ENCODE measurements at regions not wholly inside any gene's neighbourhood (a gene's known extent, or its start where the extent isn't known, plus 50 kb on each side); places are given as distances from the start of the nearest gene placed in this dataset.
"Not testable (repeated sequence)": the region's sequence is repeated elsewhere in the genome, so short reads cannot be mapped to it uniquely, and the experiment has no call there.

DNA sequence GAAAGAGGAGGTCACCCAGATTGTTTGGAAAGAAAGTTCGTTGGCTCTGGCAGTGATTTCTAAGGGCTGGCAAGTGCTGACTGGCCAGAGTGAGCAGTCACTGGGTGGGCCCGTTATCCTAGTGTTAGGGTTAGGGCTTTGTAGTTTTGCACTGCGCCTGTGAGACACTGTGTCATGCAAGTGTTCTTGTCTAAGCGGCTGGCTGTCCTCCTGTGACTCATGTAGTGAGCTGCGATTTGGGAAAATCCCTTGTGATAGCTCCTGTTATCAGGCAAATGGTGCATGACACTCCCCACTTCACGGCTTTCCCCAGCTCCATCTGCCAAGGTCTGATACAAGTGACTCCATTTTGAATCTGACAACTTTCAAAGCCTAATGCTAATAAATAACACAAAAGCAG lies 526.0 kb upstream of the ADAMTS16 start:
- no peak for DNase-seq

DNA sequence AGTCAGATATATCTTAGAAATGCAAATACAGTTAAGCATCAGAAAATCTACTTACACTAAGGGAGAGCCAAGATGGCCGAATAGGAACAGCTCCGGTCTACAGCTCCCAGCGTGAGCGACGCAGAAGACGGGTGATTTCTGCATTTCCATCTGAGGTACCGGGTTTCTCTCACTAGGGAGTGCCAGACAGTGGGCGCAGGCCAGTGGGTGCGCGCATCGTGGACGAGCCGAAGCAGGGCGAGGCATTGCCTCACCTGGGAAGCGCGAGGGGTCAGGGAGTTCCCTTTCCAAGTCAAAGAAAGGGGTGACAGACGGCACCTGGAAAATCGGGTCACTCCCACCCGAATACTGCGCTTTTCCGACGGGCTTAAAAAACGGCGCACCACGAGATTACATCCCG lies 524.8 kb upstream of the ADAMTS16 start:
- not testable (repeated sequence) for DNase-seq

DNA sequence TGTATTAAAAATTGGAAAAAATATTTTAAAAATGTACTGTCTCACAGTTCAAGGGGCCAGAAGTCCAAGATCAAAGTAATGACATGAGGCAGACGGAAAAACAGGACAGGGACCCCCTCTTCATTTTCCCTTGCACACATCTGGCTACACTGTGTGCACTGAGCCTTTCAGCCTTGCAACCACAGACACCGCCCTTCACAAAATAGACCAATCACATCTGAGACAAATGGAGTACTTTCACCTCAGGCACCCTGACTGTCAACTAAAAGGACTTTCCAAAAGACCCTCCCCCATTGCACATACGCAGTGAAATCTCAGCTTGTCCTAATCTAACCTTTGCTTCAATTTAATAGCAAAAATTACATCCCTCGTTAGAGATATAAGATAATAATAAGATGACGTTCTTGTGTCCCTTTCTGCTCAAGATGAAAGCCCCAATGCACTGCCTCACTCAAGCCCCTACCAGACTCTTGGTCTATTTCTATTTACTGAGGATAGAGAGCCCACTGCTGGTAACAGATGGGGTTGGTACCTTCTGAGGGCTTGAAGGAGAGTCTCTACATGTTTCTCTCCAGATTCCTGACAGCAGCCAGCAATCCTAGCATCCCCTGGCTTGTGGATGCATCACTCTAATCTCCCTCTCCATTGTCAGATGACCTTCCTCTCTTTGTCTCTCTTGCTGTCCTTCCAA lies 514.8 kb upstream of the ADAMTS16 start:
- no peak for DNase-seq

DNA sequence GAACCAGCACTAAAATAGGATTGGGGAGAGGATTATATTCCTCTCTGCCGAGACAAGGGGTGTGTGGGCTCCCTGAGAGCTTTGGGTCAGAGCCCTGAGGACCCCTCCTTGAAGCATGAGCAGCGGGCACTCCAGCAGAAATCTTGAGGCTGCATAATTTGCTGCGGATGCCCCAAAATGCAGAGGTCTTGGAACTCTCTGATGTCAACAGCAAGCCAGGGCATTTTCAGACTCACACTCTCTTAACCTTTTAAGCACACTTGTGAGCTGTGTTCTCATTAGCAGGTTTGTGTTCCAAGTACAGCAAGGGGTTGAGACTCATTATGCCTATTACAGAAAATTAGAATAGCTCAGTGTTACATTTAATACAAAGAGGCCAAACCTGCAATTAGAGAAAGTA lies 513.0 kb upstream of the ADAMTS16 start:
- DNase-seq: no peak

DNA sequence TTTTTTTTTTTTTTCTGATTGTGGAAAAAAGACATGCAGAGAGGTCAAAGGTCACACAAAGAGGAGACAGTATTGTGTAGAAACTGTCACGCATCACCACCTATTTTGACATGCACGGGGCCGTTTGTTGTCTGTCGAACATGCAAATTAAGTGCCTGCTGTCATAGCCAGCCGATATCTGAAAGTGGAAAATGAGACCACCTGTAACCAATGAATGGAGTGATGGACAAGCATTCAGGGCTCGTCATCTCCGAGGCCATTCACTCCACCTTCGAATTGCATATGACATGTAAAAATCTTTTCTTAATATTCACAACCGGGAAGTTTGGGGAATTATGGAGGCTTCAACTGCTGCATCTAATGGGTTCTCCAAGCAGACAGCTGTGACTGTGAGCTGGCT lies 512.2 kb upstream of the ADAMTS16 start:
- DNase-seq: no peak

DNA sequence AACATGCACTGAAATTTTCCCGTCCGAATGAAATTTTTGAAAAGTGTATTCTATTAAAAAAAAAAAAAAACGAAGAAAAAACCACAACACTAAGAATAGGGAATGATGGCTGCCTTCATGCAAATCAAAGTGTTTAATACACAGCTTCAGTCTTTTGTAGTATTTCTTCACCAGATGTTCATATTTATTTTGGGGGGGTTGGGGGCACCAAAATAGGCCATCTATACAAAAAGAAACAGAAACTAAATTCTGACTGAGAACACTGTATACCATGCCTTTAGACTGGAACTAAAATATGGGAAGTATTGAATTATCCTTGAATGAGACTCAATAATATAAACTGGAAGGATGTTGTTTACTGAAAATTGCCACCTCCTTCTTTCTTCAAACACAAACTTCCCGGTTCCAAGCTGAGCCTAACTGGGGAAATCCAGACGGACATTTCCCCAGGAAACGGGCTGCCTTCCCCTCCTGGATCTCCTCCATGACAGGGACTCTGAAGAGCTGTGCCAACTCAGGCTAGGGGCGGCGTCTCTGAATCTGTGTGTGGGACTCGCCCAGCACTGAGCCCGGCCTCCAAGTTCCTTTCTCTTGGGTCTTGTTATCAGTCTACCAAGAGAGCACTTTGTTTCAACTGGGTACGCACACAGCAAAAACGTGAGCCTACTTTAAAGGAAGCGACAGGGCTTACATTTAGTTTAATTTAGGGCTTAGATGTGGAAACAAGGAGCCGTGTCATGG lies 511.3 kb upstream of the ADAMTS16 start:
- no peak for DNase-seq

DNA sequence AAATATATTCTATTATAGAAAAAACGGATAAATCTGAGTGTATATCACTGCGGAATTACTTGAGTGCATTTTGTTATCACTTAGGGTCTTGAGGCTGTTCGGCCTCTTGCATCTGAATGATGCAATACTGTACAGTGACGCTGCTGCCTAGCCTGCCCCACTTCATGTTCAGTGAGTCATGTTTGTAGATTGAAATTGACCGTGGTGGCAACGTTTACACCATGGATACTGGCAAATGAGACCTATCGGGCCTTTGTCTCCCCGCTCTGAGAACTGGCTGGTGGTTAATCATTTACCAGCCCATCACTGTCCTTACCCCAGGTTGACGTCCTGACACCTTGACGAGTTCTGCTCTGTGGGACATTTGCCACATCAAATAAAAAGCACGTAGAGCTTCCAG lies 510.1 kb upstream of the ADAMTS16 start:
- DNase-seq: no peak

DNA sequence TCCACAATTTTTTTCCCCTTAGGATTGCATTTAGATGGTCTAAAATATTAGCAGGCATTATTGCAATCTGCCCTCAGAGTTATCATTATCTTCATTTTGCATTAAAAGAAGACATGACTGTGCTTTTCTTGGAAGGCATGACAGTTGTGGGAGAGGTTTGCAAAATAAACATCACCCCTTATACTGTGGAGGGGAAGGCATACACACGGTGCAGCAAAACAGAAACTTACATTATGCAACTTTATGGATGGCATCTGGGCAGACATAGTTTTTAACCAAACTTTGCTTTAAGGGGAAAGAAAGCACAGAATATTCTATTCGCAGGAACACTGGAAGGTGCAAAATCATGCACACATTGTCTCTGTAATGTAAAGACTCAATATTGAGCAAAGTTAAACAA lies 505.8 kb upstream of the ADAMTS16 start:
- no peak for DNase-seq

DNA sequence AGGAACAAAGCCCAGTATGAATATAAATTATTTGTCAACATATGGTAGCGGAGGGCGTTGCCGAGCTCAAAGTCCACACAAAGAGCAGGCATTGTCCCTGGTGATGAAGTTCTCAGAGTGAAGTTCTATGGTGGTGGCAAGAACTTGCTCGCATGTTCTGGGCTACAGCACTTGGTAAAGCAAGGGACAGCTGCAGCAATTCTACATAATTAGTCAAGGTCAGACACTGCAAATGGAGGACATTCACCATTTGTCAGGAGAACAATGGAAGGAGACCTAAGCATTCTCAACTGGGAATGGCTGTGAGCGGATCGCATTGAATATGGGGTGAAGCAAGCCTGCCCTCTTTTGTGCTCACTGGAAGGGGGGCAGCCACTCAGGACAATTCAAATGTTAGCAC lies 503.8 kb upstream of the ADAMTS16 start:
- no peak for DNase-seq

DNA sequence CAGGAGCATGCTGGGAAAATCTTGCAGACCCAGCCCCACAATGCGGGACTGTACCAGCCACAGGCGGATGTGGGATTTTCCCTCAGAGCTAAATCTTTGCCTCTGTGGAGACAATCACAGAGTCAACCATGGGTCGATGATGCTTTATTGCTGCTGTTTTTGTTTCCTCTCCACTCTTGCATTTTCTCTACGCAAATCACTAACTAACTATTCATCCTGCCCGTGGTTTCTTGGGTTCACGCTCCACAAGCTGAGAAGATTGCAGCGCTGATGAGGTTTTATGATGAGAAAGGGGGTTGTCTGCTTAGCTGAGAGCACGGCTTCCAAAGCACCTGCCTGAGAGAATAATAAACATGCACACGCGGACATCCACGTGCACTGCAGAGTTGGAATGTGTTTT lies 500.2 kb upstream of the ADAMTS16 start:
- DNase-seq: peak; percentile 32

DNA sequence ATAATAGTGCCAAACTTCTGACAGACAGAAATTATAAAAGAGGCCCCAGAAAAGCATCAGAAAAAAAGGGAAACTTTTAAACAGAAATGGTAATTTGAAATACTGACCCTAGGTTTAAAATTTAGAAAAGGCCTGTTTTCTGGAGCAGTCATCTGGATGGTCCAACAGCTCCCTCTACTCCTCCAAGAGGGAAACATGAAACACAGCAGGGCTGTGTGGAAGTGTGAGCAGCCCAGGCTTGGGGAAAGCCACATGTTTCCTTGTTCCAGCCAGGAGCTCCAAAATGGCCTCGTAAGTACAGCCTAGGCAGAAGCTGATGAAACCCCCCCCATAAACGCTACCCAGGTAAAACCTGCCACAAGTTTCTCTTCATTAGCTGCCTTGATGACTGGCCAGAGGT lies 499.3 kb upstream of the ADAMTS16 start:
- no peak for DNase-seq

DNA sequence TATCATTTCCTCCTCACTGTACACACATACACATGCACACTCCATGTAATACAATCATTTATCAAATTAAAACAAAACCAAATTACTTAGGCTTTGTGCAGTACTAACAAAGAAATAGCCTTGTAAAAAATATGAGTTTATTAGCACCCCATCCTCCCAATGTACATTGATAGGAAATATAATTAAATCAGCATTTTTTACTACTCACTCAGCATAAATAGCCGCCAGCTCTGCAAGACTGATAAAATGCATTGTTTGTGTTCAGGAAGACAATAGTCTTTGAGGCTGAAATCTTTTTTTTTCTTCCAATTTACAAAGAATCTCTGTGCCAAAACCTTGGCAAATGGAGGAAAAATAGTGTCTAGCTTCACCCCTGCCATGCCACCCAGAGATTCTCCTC lies 497.6 kb upstream of the ADAMTS16 start:
- no peak for DNase-seq

DNA sequence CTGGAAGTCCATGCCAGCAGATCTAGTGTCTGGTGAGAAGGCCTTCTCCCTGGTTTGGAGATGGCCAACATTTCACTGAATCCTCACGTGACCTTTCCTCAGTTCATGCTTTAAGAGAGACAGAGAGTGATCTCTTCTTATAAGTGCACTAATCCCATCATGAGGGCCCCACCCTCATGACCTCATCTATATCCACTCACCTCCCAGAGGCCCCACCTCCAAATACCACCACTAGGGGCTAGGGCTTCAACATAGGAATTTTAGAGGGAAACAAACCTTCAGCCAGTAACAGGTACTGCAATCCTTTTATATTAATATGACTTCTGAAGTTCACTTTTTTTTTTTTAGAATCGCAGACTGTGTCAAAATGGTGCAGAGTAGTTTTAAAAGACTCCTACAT lies 496.9 kb upstream of the ADAMTS16 start:
- DNase-seq: no peak

DNA sequence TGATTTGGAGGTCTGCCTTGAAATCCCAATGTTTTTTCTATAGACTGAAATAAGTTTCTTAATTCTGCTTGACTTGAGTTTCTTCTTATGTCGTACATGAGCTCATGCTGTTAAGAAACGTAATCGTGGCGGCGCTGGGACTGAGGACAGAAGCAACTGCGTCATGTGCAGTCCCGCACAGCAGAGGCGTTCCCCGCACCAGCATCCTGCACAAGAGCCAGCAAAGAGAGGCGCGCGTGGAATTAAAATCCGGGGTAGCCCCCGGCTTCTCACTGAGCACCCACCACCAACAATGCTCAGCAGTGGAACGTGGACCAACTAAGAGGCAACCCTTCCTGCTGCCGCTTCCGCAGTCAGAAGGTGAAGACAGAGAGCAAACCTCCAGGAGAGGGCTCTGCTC lies 496.2 kb upstream of the ADAMTS16 start:
- no peak for DNase-seq

DNA sequence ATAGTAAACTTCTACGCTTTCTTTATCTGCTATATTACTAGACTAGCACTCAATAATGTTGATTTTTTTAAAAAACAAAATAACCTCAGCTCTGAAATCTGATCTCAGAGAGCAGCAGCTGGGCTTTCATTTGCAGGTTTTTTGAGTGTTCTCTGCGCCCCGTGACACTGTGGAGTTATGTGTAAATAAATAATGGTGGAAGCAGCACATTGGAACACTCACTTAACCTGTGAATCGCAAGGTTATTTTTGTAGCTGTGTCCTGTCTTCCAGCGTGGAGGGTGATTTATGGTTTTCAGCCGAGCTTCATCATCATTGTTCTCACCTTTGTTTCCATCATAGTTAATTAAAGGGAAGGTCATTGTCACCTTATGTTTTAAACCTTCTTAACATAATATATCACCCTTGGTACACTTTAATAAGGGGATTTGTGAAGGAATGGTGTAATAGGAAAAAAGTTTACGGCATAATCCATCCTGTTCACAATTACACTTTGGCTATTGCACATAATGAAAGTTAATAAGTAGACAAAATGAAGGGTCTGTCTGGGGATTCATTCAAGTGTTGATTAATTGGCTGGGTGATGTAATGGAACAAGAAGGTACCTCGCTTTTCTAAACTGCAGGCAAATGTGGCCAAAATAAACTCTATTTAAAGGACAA lies 493.3 kb upstream of the ADAMTS16 start:
- peak; percentile 47 for DNase-seq

DNA sequence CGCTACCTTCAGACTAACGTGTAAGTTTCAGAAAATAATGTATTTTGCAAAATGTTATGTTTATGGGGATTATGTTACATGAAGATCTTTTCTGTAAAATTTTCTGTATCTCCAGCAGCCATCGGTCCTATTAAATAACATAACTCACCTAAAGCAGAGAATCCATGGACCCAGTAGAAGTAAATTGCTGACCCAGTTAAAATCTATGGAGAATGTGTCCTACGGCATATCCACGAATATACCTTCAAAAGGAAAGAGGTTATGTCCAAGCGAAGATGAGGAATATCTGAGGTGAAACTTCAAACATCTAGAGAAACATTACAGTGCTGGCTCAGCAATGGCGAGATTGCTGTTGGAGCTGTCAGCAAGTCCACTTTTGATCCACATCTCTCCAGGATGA lies 492.2 kb upstream of the ADAMTS16 start:
- no peak for DNase-seq

DNA sequence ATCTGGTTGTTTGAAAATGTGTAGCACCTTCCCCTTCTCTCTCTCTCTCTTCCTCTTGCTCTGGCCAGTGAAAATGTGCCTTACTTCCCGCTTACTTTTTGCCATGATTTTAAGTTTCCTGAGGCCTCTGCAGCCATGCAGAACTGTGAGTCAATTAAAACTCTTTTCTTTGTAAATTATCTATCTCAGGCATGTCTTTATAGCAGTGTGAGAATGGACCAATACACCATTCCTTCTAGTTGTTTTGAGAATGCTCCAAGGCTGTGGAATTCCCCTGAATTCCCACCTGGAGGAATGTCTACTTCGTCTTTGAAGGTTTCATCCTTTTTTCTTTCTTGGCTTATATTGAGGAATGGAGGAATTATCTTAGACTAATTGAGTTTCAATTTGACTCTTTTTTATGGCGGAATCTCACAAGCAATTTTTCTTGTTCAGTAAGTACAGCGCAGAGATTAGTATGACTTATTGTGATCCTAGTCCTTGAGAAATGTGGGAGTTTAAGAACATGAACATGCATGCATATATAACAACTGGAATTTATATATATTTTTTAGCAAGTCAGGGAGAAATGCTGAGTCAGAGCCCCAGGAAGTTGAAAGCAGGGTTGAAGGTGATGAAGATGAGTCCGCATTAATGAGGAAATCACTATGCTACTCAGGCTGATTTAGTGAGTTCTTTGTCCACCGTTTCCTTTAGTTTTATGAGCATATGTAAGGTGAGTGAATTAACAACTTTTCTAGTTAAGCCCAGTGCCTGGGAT lies 488.1 kb upstream of the ADAMTS16 start:
- no peak for DNase-seq

DNA sequence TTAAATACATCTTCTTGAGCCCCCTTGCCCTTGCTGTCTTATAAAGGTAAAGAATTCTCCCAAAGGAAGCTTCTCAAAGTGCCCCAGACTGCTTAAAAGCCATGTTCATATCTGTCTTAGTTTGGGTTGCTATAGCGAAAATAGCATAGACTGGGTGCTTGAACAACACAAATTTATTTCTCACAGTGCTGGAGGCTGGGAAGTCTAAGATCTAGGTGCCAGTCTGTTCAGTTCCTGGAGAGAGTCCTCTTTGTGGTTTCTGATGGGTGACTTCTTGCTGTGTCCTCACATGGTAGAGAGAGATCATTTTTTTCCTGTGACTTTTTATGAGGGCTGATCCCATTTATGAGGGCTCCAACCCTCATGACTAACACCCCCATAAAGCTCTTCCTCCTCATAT lies 486.7 kb upstream of the ADAMTS16 start:
- DNase-seq: no peak

DNA sequence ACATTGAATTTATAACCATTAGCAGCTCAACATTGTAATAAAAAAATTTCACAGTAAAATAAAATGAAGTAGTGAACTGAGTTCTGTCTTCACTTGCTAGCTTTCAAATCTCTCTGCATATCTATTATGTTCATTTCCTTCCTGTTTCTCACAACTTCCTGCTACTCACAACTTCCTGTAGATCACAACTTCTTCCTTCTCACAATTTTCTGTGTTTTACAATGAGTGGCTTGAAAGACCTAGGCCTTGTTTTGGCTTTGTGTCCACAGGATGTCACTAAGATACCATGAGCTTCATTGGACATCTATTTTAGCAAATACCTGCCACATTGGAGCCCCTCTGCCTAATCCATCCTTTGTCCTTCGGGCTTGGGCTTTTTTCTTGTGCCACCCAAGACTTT lies 480.3 kb upstream of the ADAMTS16 start:
- no peak for DNase-seq

DNA sequence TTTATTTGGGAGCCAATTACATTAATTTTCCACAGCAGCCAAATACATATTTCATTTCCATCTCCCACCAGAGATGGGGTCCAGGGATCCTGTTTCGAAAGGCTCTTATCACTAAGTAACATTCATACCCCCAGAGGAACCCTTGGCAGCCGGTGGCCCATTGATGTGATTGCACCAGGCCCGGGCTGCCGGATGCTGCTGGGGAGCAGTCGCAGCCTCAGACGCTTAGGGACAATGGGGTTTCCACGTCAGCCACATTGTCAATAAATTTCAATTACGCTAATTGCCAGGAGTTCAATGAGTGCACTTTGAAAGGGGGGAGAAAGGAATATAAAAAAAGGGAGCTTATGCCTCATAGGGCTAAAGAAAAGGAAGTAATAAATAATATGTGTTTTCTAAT lies 478.8 kb upstream of the ADAMTS16 start:
- peak; percentile 5 for DNase-seq

DNA sequence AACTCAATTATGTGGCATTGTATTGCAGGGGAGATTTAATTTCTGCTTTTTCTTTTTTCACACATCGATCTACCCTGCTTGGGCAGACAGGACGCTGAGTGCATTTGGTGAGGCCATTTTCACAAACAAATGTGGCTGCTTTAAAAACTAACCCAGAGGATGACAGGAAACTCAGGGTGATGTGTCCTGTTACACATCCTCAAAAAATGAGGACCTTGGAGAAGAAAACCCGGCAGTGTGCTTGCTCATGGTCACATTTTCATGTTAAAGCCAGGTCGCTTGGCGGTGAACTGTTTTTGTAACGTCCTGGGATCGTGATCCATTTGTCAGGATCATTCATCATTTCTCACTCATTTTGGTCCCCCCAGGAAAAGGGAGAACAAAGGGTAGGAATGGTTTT lies 478.3 kb upstream of the ADAMTS16 start:
- DNase-seq: no peak

DNA sequence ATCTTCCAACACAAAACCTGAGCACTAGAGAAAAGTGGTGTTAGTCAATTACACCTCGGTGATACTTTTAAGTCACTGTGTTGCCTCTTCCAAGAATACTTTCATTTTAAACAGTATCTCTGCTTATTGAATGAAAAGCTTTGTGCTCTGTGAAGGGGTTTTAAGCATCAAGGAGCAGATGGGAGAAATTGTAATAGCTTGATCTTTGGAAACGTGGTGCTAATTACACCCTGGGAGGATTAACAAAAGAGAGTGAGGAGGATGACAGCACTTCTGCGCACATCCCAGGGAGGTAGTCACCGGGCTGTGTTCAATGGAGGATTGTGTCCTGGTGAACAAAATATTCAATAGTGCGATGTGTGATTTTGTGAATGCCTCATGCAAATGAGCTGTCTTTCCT lies 477.4 kb upstream of the ADAMTS16 start:
- no peak for DNase-seq

DNA sequence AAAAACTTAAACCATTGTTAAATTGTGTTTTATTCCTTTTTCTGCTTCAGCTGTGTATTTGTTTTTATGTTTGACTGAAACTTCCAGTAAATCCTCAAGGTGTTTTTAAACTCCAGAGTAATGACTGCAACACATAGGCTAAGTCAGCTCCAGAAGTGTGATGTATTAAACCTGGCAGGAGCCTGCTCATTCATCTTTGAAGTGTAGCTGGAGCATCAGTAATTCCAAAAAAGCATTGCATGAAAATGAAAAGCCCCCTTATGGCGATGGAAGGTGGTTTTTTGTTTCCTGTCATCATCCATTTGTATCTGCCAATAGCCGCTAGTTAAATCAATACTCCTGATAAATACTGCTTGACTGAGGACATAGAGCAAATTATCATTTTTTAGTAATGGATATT lies 474.2 kb upstream of the ADAMTS16 start:
- DNase-seq: no peak

DNA sequence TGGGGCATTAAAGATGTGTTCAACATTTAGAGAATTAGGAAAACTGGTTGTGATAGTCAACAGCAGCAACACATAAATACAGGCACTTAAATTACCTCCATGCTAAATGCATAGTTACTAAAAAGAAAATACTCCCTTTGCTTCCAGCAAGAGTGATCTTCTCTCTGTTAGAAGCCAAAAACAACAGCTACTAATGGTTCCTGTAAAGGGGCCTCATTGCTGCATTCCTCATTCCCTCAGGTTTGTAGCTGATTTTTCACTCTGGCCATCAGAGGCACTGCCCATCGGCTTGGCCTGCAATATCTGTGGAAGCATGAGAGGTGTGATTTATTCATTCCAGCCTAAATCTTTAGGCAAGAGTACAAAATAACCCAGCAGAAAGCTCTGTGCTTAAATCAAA lies 466.0 kb upstream of the ADAMTS16 start:
- no peak for DNase-seq
